IMR-90 (cell line): ENCODE measurements at regions not wholly inside any gene's neighbourhood (a gene's known extent, or its start where the extent isn't known, plus 50 kb on each side); places are given as distances from the start of the nearest gene placed in this dataset.

ENCODE experiments used
- ATAC-seq: fragments of 200-7000 bp; cut with Tn5 transposase; 2 replicates; pipeline ENCODE4 v1.9.1; 2020; ENCODE audit warnings: low read depth, mild to moderate bottlenecking, moderate library complexity
- BruUV-seq: library from RNA; stranded (reverse); fragments of 400-500 nt; replicated peaks from 2 replicates; lab custom pipeline; 2021; lab: Mats Ljungman, UMichigan
- CTCF ChIA-PET: fragments of 300-600 bp; formaldehyde crosslinking; extraction: SDS; loops from one replicate; lab custom pipeline; 2021; ENCODE audit warnings: antibody characterized with exemption; lab: Yijun Ruan, JAX
- POLR2A ChIA-PET: fragments of 300-600 bp; sonication (Branson Sonifier 250); formaldehyde crosslinking; loops from one replicate; lab custom pipeline; 2022; ENCODE audit warnings: antibody characterized with exemption; ENCODE audit not compliant: unreplicated experiment; lab: Charles Lee
- DNase-seq: peaks from one replicate; pipeline ENCODE4 v3.0.0; 2013
- H2AFZ ChIP-seq: replicated peaks from 2 replicates; pipeline ENCODE3; 2013; ENCODE audit warnings: low read length, mild to moderate bottlenecking; ENCODE audit not compliant: poor library complexity
- H2AK5ac ChIP-seq: 2 replicates; pipeline ENCODE4 v1.6.1; 2013; ENCODE audit warnings: low read depth, low read length, inconsistent platforms
- H2AK9ac ChIP-seq: replicated peaks from 2 replicates; pipeline ENCODE3; 2013; ENCODE audit warnings: mild to moderate bottlenecking, low read depth, low read length, moderate library complexity; ENCODE audit not compliant: poor library complexity
- H2BK120ac ChIP-seq: 2 replicates; pipeline ENCODE4 v1.6.1; 2013; ENCODE audit warnings: low read depth, low read length, inconsistent platforms
- H2BK15ac ChIP-seq: 3 replicates; pipeline ENCODE4 v1.6.1; 2013; ENCODE audit warnings: low read depth, low read length, inconsistent platforms
- H2BK20ac ChIP-seq: 2 replicates; pipeline ENCODE4 v1.6.1; 2013; ENCODE audit warnings: low read depth, mild to moderate bottlenecking, inconsistent platforms, low read length, moderate library complexity
- H2BK5ac ChIP-seq: 2 replicates; pipeline ENCODE4 v1.6.1; 2013; ENCODE audit warnings: mild to moderate bottlenecking, low read depth, low read length, inconsistent platforms; ENCODE audit not compliant: poor library complexity, severe bottlenecking
- H3K14ac ChIP-seq: replicated peaks from 2 replicates; pipeline ENCODE4 v1.6.1; 2013; ENCODE audit warnings: low read depth, low read length, inconsistent platforms
- H3K18ac ChIP-seq: 2 replicates; pipeline ENCODE4 v1.6.1; 2013; ENCODE audit warnings: low read depth, low read length, control low read depth
- H3K23ac ChIP-seq: 2 replicates; pipeline ENCODE4 v1.6.1; 2013; ENCODE audit warnings: low read depth, low read length, inconsistent platforms
- H3K27ac ChIP-seq: 2 replicates; pipeline ENCODE4 v1.5.1; 2013; ENCODE audit warnings: mild to moderate bottlenecking, control low read depth, low read length; ENCODE audit not compliant: insufficient read depth
- H3K27me3 ChIP-seq: 2 replicates; pipeline ENCODE4 v1.6.1; 2013; ENCODE audit warnings: low read length; ENCODE audit not compliant: control insufficient read depth, insufficient read depth
- H3K36me3 ChIP-seq: 2 replicates; pipeline ENCODE4 v1.6.1; 2013; ENCODE audit warnings: low read length, mixed read lengths; ENCODE audit not compliant: control insufficient read depth, insufficient read depth
- H3K4ac ChIP-seq: 2 replicates; pipeline ENCODE4 v1.6.1; 2013; ENCODE audit warnings: low read depth, low read length, inconsistent platforms
- H3K4me1 ChIP-seq: 2 replicates; pipeline ENCODE4 v1.6.1; 2013; ENCODE audit warnings: low read length, mixed read lengths; ENCODE audit not compliant: control insufficient read depth, insufficient read depth
- H3K4me2 ChIP-seq: 2 replicates; pipeline ENCODE4 v1.6.1; 2013; ENCODE audit warnings: low read depth, mild to moderate bottlenecking, control low read depth, low read length, moderate library complexity
- H3K4me3 ChIP-seq: 2 replicates; pipeline ENCODE4 v1.5.1; 2013; ENCODE audit warnings: low read depth, mild to moderate bottlenecking, control low read depth, low read length, moderate library complexity; ENCODE audit not compliant: insufficient read depth
- H3K56ac ChIP-seq: 2 replicates; pipeline ENCODE4 v1.6.1; 2013; ENCODE audit warnings: low read length, inconsistent platforms; ENCODE audit not compliant: insufficient read depth; ENCODE audit errors: extremely low read depth
- H3K79me1 ChIP-seq, 2 experiments: 2 replicates each; pipeline ENCODE4 v1.6.1; 2013; ENCODE audit warnings: low read length in 2 of 2, inconsistent platforms in 1 of 2, low read depth in 1 of 2
- H3K9ac ChIP-seq: 2 replicates; pipeline ENCODE4 v1.6.1; 2013; ENCODE audit warnings: low read depth, low read length, control low read depth
- H3K9me1 ChIP-seq: 2 replicates; pipeline ENCODE4 v1.6.1; 2013; ENCODE audit warnings: low read length, inconsistent platforms; ENCODE audit not compliant: insufficient read depth
- H3K9me3 ChIP-seq: 2 replicates; pipeline ENCODE4 v1.6.1; 2013; ENCODE audit warnings: low read length; ENCODE audit not compliant: control insufficient read depth, insufficient read depth
- H4K20me1 ChIP-seq: 2 replicates; pipeline ENCODE4 v1.6.1; 2013; ENCODE audit warnings: low read length, inconsistent platforms; ENCODE audit not compliant: insufficient read depth
- H4K5ac ChIP-seq: 2 replicates; pipeline ENCODE4 v1.6.1; 2013; ENCODE audit warnings: mild to moderate bottlenecking, low read depth, low read length, control low read depth
- H4K8ac ChIP-seq, 2 experiments: 2 replicates each; pipeline ENCODE4 v1.6.1; 2013; ENCODE audit warnings: low read depth in 2 of 2, low read length in 2 of 2, control low read depth in 1 of 2, inconsistent platforms in 1 of 2
- H4K91ac ChIP-seq: 2 replicates; pipeline ENCODE4 v1.6.1; 2013; ENCODE audit warnings: low read depth, low read length, inconsistent platforms; ENCODE audit not compliant: insufficient read depth
- BHLHE40 ChIP-seq: fragments of 150-350 bp; IDR thresholded peaks from 2 replicates; pipeline ENCODE4 v1.6.1; 2016; ENCODE audit warnings: mild to moderate bottlenecking, low read depth, low read length
- CEBPB ChIP-seq: IDR thresholded peaks from 2 replicates; pipeline ENCODE4 v1.6.1; 2012; ENCODE audit warnings: low read depth, low read length, improper control_type of control experiment
- CHD1 ChIP-seq: IDR thresholded peaks from 2 replicates; pipeline ENCODE4 v1.6.1; 2012; ENCODE audit warnings: low read depth, low read length, improper control_type of control experiment
- CTCF ChIP-seq: conservative IDR thresholded peaks from 2 replicates; pipeline ENCODE4 v1.5.1; 2012; ENCODE audit warnings: mild to moderate bottlenecking, low read depth, low read length, improper control_type of control experiment
- ELK1 ChIP-seq: fragments of 150-350 bp; IDR thresholded peaks from 2 replicates; pipeline ENCODE4 v1.6.1; 2016; ENCODE audit warnings: low read depth, mild to moderate bottlenecking, low read length, moderate library complexity, borderline replicate concordance
- FOS ChIP-seq: fragments of 150-350 bp; IDR thresholded peaks from 2 replicates; pipeline ENCODE4 v1.6.1; 2016; ENCODE audit warnings: low read depth, low read length
- MAFK ChIP-seq: IDR thresholded peaks from 2 replicates; pipeline ENCODE4 v1.6.1; 2012; ENCODE audit warnings: low read depth, low read length, improper control_type of control experiment
- MAZ ChIP-seq: IDR thresholded peaks from 2 replicates; pipeline ENCODE4 v1.6.1; 2012; ENCODE audit warnings: low read depth, mild to moderate bottlenecking, low read length, improper control_type of control experiment, moderate library complexity, borderline replicate concordance
- MXI1 ChIP-seq: IDR thresholded peaks from 2 replicates; pipeline ENCODE4 v1.6.1; 2012; ENCODE audit warnings: low read depth, mild to moderate bottlenecking, low read length, moderate library complexity, borderline replicate concordance
- NFE2L2 ChIP-seq: fragments of 150-350 bp; IDR thresholded peaks from 2 replicates; pipeline ENCODE4 v1.6.1; 2016; ENCODE audit warnings: low read depth, mild to moderate bottlenecking, low read length
- POLR2A ChIP-seq: IDR thresholded peaks from 2 replicates; pipeline ENCODE4 v1.6.1; 2012; ENCODE audit warnings: mild to moderate bottlenecking, low read depth, low read length
- RAD21 ChIP-seq: IDR thresholded peaks from 2 replicates; pipeline ENCODE4 v1.6.1; 2012; ENCODE audit warnings: low read length, improper control_type of control experiment
- RCOR1 ChIP-seq: IDR thresholded peaks from 2 replicates; pipeline ENCODE4 v1.6.1; 2012; ENCODE audit warnings: mild to moderate bottlenecking, low read length, improper control_type of control experiment; ENCODE audit not compliant: insufficient replicate concordance
- RFX5 ChIP-seq: IDR thresholded peaks from 2 replicates; pipeline ENCODE4 v1.8.0; 2012; ENCODE audit warnings: low read depth, mild to moderate bottlenecking, low read length, moderate library complexity
- SMC3 ChIP-seq: fragments of 150-350 bp; IDR thresholded peaks from 2 replicates; pipeline ENCODE4 v1.6.1; 2016; ENCODE audit warnings: low read depth, mild to moderate bottlenecking, antibody characterized with exemption, low read length, moderate library complexity
- USF2 ChIP-seq: fragments of 150-350 bp; IDR thresholded peaks from 2 replicates; pipeline ENCODE4 v1.6.1; 2017; ENCODE audit warnings: mild to moderate bottlenecking, antibody characterized with exemption, low read length, low read depth
- WGBS, 2 experiments: methylation state at CpG; one replicate each; pipeline versions ENCODE4 v1.1.5 to v1.1.7; 2013; ENCODE audit warnings: missing lambda C conversion rate in 2 of 2; ENCODE audit not compliant: insufficient read length in 1 of 2; ENCODE audit errors: extremely low coverage in 2 of 2; 5-methylcytosine and 5-hydroxymethylcytosine counted together
- dilution Hi-C: fragments of 300-500 bp; cut with HindIII; formaldehyde crosslinking; loops from one replicate; pipeline ENCODE4 v1.14.3; 2018; ENCODE audit warnings: low sequenced_read_pairs; ENCODE audit not compliant: unreplicated experiment
- in situ Hi-C: fragments of 300-500 bp; cut with MboI; formaldehyde crosslinking; loops from 3 replicates; pipeline ENCODE4 v1.14.3; 2019; ENCODE audit warnings: low sequenced_read_pairs, inconsistent platforms, mixed read lengths
- intact Hi-C: fragments of 100-400 bp; cut with micrococcal nuclease; formaldehyde crosslinking; loops from 2 replicates; pipeline ENCODE4 v1.10.0; 2022

- no peaks in the 10 kb centered on the region for H3K79me1 ChIP-seq
- no CpG with 5 or more reads among the region's 6 CpGs for WGBS, 2 experiments
These were observed 132.0 kb downstream of the PMP22 start for GRCh38 chr17:15133143-15133542.

More at GRCh38 chr17:15133143-15133542, 132.0 kb downstream of the PMP22 start:
- Histone ChIP-seq H3K4me3 (no peak overlapping the region), H3K23ac (no peak overlapping the region), H2AFZ (no peak overlapping the region), H4K91ac (no peak overlapping the region), H2BK20ac (no peak overlapping the region), H3K4me2 (no peak overlapping the region), H3K9me1 (no peaks in the 10 kb centered on the region), H3K27ac (no peak overlapping the region), H2AK9ac (no peak overlapping the region), H4K20me1 (no peaks in the 10 kb centered on the region), H3K18ac (no peak overlapping the region), H3K9ac (no peak overlapping the region), H3K4ac (no peak overlapping the region), H3K27me3 (peaks cover 1% of the 10 kb centered on the region), H3K4me1 (no peaks in the 10 kb centered on the region), H3K14ac (no peak overlapping the region), H2BK120ac (no peak overlapping the region), H4K8ac (no peak overlapping the region), H2BK5ac (no peak overlapping the region), H3K9me3 (no peaks in the 10 kb centered on the region), H2BK15ac (no peak overlapping the region), H4K5ac (no peak overlapping the region), H3K36me3 (no peaks in the 10 kb centered on the region), H2AK5ac (no peak overlapping the region), H3K56ac (no peak overlapping the region)
- no peak for DNase-seq
- TF ChIP-seq BHLHE40, result no peak
- no peak for TF ChIP-seq POLR2A
- no peak for TF ChIP-seq MAFK
- TF ChIP-seq MXI1, result no peak
- no peak for TF ChIP-seq CEBPB
- TF ChIP-seq FOS, result no peak
- no peak for TF ChIP-seq CHD1
- no peak for TF ChIP-seq RAD21
- no peak for TF ChIP-seq RCOR1
- no peak for TF ChIP-seq ELK1
- no peak for TF ChIP-seq RFX5
- no peak for TF ChIP-seq CTCF
- TF ChIP-seq NFE2L2, result no peak
- no peak for TF ChIP-seq SMC3
- TF ChIP-seq MAZ, result no peak
- TF ChIP-seq USF2, result no peak
- dilution Hi-C loops (no loop called here), in situ Hi-C loops (no loop called here), intact Hi-C loops (no loop called here)
- no peak for ATAC-seq
- ChIA-PET POLR2A (no interaction called here), CTCF (no interaction called here)
- no TSS peak for BruUV-seq
